ENCODE measurements at regions not wholly inside any gene's neighbourhood (a gene's known extent, or its start where the extent isn't known, plus 50 kb on each side); places are given as distances from the start of the nearest gene placed in this dataset.

DNA sequence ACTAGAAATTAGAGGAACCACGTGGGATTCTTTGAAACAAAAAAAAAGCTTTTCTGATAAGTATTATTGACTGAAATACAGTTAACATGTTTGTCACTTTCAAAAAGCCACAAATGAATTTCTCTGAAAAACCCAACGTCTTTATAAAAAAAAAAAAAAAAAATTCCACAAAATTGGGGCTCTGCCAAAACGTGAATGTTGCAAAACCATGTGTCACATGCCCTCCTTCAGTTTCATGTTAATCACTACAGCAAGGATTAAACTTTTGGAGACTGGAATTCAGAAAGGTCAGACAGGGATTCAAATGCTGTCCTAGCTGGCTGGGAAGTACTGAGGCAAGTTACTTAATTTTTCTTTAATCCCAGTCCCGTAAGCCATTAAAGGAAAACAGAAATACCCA, 278.0 kb upstream of the KLF14 start:
- no peak for DNase-seq (ENCODE audit: low read depth in 1 of 2, low spot score in 1 of 2)

DNA sequence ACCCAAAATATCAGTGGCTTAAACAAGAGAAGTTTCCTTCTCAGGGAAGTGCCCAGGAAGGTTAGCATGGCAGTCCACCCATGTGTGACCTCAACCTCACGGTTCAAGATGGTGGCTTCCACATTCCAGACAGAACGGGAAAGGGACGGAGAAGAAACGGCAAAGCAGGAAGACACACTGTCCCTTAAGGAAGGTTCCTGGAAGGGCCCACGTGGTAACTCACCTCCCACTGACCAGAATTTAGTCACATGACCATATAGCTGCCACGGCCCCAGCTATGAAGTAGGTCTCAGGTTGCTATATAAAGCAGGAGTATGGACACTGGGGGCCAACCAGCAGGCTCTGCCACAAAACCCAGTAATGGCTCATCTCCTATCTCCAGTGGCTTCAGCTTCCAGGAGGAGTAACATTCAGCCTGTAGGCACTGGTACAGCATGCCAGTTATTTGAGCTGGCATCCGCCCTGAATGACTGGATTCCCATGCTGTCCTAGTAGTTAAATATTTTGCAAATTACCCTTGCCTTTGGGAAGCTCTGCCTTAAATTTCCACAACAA, 278.5 kb upstream of the KLF14 start:
- no peak for DNase-seq (ENCODE audit: low read depth in 1 of 2, low spot score in 1 of 2)

DNA sequence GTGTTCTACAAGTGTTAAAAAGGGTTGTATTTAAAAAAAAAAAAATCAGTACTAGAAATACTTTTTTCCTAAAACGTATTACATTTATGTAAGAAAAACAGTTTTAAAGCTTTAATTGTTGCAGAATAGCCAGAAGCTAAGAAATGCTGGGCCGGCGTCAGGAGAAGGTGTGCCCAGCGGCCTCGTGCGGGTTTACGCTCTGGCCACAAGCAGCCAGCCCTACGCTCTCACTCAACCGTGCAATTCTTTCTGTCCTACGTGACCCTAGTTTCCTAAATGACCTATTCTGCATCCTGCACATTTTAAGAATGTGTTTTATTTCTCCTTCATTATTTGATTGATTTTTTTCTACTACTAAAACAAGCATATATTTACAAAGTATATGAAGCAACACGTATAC, 279.7 kb upstream of the KLF14 start:
- DNase-seq (ENCODE audit: low read depth in 1 of 2, low spot score in 1 of 2), result no peak

DNA sequence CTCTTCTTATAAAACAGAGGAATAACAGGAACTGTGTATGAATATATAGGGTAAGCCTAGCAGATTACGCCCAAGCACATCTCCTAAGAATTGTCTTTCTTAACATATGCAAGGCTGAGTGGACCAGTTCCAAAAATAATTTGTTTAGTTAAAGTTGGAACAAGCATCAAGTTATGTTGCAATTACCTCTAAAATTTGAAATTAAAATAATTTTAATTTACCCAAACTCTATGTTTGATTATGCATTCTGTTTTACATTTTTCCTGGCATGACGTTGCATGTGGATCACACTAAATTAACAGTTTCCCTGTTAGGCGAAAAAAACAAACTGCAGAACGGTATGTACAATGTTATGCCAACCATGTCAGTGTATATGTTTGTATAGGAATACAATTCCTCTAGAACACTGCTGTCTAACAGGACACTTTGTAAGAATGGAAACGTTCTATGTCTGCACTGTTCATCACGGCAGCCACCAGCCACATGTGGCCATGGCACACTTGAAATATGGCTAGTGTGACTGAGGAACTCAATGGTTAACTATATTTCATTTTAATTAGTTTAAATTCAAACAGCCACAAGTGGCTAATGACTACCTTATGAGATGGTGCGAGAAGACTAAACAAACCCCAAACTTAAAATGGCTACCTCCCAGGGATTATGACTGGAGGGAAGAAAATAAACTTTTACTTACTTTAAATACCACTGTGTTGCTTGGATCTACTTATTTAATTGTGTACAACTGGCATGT, 281.1 kb upstream of the KLF14 start:
- DNase-seq (ENCODE audit: low read depth in 1 of 2, low spot score in 1 of 2), result no peak

DNA sequence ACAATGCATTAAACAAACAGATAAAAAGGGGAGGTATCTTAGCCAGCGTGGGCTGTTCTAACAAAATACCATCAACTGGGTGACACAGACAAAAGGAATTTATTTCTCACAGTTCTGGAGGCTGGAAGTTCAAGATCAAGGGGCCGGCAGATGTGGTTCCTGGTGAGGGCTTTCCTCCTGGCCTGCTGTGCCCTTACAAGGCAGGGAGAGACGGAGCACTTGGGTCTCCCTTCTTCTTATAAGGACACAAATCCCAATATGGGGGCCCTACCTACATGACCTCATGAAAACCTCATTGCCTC, 281.6 kb upstream of the KLF14 start:
- DNase-seq (ENCODE audit: low read depth in 1 of 2, low spot score in 1 of 2), result no peak

DNA sequence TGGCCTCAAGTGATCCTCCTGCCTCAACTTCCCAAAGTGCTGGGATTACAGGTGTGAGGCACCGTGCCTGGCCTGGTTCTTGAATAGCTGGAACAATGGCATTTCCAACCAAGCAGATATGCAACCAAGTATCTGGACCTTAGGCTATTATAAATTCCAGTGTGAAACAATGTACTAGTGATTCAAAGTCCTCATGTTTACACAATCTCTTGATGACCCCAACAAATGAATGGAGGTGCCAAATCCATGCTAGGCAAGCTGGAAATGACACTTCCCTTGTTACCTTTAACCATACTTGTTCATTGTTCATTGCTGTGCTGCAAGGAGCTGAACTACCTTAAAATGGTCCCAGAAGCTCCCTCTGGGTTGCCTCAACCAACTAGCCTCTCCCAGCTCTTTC, 282.2 kb upstream of the KLF14 start:
- no peak for DNase-seq (ENCODE audit: low read depth in 1 of 2, low spot score in 1 of 2)

DNA sequence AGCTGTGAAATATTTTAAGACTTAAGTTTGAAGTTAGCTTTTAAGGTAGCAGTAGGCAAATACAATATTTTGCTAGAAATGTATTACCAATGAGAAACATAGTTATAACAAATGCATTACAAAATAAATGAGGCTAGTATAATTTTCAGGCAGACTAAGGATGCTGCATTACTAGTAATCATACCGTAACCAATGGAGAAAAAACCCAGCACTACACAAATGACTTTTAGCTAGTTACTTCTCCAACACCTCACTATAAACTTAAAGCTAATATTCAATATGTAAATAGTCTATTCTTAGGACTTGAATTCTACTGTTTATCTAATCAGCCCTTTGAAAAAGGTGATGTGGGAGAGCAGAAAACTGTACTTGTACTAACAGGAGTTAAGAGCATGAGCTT, 285.3 kb upstream of the KLF14 start:
- DNase-seq (ENCODE audit: low read depth in 1 of 2, low spot score in 1 of 2), result no peak

DNA sequence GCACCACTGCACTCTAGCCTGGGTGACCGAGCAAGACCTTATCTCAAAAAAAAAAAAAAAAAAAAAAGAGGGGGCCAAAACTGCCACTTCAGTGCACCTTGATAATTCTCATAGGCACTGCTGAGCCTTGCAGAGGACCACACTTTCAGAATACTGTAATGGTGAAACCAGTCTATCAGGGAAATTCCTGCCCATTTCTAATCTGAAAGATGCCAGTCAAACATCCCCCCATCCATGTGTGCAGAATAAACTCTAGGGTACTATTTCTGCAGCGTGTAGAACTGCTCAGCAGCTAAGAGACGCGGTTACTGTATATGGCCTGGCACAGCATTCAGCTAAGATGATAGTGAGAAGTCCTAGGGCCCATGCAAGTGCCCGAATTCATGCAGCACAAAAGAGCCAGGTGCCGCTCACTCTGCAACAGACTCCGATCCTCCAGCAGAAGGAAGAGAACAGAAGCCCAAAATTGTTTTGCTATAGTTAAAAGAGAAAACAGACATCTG, 286.8 kb upstream of the KLF14 start:
- no peak for DNase-seq (ENCODE audit: low read depth in 1 of 2, low spot score in 1 of 2)

DNA sequence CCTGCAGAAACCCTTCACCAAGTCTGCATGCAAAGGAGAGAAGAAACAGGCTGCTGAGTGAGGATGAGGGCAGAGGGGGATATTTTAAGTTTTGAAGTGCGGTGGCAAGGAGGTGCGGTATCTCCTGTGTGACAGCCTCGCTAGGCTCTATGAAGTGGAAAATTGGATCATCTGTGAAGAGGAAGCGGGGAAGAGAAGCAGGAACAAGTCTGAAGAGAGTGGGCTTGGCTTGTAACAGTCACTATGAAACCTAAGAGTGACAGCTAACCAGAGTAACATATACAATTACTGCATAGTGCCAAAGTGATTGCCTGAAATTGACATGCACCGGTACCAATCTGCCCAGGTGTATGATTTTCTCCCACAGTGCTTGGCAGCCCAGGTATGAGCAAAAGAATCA, 287.5 kb upstream of the KLF14 start:
- no peak for DNase-seq (ENCODE audit: low read depth in 1 of 2, low spot score in 1 of 2)

DNA sequence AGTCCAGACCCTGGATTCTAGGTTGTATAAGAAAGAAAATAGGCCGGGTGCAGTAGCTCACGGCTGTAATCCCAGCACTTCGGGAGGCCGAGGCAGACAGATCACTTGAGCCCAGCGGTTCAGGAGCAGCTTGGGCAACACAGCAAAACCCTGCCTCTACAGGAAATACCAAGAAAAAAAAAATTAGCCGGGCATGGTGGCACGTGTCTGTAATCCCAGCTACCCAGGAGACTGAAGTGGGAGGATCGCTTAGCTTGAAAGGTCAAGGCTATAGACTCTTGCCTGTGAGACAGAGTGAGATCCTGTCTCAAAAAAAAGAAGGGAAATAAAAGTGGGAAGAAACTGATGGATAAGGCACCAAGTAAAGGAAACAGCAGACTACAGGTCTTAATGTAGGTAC, 287.9 kb upstream of the KLF14 start:
- no peak for DNase-seq (ENCODE audit: low read depth in 1 of 2, low spot score in 1 of 2)

DNA sequence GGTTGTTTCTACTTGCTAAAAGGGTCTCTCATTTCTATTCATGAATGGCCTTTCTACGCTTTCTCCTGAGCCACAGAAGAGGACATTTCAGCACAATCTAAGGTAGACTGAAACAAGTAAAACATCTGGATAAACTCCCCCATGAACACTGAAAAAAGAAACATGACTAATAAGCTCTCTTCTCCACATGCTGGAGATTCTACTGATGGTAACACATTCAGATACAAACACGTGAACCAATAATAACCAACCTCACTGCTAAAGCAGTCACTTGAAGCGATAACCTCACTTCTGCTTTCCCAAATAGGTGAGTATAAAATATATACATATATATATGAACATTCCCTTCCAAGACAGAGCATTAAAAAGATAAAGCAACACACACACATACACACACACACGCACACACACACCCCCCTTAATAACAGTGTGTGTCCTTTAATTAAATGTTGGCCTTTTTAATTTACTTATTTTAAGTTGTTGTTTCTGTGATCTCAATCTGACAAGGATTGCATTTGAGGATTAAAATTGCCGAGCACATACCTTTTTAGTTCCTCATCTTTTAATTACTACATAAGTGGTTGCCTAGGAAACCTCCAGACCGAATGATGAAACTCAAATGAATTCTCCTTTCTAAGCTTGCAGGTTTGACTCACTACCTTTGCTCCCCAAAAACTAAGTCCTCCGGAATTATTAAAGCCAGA, 292.4 kb upstream of the KLF14 start:
- DNase-seq (ENCODE audit: low read depth in 1 of 2, low spot score in 1 of 2), result no peak

DNA sequence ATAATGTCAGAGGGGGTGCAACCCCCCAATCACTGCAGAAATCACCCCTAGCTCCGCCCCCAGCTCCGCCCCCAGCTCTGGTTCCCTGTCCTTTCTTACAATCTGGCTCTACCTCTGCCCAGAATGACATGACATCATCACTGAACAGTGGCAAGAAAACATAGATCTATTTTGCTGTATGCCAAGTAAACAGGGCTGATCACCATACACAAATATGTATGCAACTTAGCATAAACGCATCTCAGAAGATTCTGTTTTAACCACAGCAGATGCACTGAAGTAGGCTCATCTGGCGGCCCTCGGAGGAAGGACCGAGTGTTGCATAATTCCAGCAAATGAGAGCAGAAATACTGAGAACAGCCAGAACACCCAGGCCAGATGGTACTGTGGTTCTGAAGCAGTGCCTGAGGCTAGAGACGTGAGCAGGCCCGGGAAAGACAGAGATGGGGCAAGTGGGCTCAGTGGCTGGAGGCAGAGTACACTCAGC, 293.3 kb upstream of the KLF14 start:
- no peak for DNase-seq (ENCODE audit: low read depth in 1 of 2, low spot score in 1 of 2)

DNA sequence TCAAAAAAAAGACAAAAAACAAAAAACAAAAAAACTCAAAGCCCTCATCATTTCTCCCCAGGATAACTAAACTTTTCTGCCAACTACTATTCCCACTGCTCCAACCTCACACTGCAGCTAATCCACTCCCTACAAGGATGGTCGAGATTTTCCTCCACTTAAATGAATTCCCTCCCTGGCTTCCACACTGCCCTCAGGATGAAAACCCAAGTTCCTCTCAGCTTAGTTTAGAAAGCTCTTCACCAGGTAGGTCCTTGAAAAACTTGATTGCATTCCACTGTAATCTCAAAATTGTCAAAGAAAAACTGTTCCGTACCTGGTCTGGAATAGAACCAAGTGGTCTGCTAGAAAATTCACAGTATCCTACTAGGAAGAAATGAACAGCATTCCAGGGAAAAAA, 294.3 kb upstream of the KLF14 start:
- no peak for DNase-seq (ENCODE audit: low read depth in 1 of 2, low spot score in 1 of 2)

DNA sequence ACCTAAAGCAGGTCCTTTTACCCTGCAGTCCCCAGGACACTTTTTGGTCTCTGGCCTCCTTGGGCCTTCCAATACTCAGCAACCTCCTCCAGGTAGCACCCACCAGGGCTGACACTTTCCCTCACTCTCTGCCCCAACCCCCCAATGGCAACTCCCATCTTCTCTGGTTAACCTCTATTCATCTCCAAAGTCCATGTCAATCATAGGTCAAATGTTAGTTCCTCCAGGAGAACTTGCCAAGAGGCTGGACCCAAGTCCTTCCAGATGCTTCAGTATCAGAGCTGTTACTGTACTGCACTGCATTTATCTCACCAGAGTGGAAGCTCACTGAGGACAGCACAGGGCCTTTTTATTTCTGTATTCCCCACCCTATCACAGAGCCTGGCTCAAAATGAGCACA, 295.0 kb upstream of the KLF14 start:
- DNase-seq (ENCODE audit: low read depth in 1 of 2, low spot score in 1 of 2), result no peak

DNA sequence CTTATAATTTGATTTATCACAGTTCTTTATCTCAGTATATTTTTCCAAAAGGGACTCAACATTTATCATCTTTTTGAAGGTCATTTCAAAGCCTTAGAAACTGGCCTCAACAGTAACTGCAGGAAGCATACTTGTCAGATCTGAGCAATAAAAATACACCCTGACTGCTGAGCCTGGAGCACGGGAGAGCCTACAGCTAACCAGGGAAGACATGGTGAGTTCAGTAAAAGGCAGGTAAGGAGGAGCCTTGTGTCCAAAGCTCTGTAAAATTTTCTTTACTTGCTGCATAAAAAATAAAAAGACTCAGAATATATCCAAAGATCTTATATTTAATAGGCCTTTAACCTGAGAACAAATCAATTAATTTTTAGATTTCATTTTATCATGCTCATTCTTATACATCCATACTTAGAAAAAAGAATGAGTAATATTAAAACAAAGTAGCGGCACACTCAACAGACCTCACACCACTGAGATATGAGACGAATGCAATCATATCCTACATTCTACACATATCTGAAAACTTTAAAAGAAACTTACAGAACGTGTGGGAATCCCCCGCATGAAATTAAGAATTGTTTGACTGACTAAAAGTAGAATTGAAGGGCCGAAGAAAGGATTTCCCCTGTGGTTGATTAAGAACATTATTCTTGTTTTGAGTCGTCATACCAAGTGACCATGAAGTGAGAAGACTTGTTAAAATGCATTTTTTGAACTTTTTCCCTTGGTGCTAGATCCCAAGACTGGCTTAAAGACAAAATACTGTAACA, 296.4 kb upstream of the MKLN1 start:
- DNase-seq (ENCODE audit: low read depth in 1 of 2, low spot score in 1 of 2), result no peak

DNA sequence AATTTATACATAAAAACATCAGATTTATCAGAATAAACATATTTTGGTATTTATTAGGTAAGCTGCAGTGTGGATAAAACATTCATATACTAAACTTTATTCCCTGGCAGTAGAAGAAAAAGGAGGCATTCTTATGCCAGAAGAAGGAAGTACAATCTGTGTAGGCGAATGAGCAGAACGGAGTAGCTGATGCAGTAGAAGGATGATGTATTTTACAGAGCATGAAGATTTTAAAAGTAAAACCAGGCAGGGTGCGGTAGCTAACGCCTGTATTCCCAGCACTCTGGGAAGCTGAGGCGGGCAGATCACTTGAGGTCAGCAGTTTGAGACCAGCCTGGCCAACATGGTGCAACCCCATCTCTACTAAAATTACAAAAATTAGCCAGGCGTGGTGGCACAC, 294.9 kb upstream of the MKLN1 start:
- no peak for DNase-seq (ENCODE audit: low read depth in 1 of 2, low spot score in 1 of 2)

DNA sequence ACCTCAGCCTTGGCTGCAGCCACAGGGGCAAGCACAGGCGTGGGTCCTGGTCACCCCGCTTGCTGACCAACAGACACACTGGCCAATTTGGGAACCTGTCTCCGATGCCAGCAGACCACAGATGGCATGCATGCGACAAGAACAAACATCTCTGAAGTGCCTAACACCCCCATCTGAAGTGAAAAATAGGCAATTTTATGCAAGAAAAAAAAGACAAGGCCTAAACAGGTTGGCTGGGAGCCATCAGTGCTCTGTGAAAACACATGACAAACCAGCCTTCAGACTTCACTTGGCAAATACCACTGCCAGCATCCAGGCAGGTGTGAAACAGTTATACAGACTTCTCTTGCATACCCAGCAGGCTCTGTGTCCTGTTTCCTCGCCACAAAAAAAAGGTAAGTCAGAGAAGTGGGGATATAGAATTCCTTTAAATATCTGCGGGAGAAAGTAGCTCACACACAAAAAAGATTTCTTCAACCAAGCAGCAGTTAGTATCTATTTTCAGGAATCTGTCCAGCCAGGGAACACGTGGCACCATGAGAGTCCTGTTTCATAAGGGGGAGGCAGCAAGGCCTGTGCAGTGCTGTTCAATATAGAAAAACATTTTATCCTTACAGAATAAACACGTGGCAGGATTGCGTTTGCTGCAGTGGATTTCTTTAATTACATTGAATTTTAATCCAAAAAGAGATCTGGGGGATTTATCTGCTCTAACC, 293.4 kb upstream of the MKLN1 start:
- DNase-seq (ENCODE audit: low read depth in 1 of 2, low spot score in 1 of 2), result no peak

DNA sequence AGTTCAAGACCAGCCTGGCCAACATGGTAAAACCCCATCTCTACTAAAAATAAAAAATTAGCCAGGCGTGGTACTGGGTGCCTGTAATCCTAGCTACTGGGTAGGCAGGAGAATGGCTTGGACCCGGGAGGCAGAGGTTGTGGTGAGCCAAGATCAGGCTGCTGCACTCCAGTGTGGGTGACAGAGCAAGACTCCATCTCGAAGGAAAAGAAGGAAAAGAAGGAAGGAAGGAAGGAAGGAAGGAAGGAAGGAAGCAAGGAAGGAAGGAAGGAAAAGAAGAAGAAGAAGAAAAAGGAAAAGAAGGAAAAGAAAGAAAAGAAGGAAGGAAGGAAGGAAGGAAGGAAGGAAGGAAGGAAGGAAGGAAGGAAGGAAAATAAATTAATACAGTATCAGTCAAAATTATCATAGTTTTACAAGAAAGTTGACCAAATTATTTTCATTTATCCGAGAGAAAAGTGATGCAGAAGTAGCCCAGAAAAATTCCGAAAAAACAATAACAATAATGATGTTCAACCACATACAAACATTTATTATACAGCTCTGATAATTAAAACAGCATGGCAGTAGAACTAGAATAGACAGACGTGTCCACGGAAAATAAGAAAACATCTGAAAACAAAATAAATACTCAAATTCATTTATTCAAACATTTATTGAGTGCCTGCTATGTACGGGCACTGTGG, 292.4 kb upstream of the MKLN1 start:
- DNase-seq (ENCODE audit: low read depth in 1 of 2, low spot score in 1 of 2), result no peak

DNA sequence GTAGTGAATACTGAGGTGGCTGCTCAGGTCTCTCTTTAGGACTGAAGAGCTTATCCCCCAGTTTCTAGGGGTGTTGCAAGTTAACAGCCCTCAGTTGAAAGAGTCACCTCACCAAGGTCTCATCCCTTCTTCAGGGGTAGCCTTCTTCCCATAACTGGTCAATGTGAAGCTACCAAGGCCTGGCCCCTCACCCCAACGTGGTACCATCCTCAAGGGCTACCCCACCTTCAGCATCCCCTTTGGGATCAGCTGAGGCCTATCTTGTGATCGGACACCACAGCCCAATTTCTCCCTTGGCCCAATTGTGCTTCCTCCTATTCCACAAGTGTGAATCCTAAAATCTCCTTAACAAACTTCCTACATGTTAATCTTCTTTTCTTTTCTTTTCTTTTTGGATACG, 289.5 kb upstream of the MKLN1 start:
- DNase-seq (ENCODE audit: low read depth in 1 of 2, low spot score in 1 of 2), result no peak

DNA sequence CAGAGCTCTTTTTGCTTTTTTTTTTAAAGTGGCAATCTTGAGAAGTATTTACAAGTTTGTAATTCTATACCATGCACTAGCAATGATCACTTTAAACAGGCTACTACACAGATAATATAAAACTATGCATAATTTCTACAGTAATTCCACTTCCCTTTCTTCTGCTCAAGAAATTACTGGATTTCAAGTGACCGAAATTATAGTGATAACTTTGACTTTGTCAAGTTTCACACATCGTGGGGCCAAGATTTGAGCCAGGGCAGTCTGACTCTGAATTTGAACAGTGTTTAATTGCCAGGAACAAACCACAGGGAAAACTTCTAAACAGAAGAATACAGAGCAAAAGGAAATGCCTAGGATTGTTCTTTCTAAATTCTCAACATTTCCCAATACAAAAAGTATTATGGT, 288.3 kb upstream of the MKLN1 start:
- DNase-seq (ENCODE audit: low read depth in 1 of 2, low spot score in 1 of 2), result no peak

DNA sequence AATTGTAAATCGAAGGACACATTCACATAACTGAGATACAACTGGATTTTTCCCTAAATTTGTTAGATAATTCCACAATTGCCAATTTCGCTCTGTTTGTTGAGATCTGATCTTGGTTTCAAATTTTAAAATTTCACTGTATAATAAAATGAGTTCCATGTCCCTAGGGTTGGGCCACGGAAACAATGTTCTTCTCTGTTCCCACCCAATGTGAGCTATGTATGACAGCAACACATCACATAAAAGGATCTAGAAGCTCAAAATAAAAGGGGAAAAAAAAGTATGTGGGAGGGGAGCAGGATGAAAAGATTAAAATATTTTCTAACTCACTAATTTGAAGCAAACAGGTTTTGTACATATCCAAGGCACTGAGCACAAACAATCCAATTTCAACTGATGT, 287.8 kb upstream of the MKLN1 start:
- DNase-seq (ENCODE audit: low read depth in 1 of 2, low spot score in 1 of 2), result no peak
